H1 (cell line): ENCODE measurements at regions not wholly inside any gene's neighbourhood (a gene's known extent, or its start where the extent isn't known, plus 50 kb on each side); places are given as distances from the start of the nearest gene placed in this dataset.

Experiments
- CEBPB ChIP-seq: IDR thresholded peaks from 2 replicates; pipeline ENCODE4 v1.6.1; 2012; ENCODE audit warnings: low read depth, low read length
- EZH2 ChIP-seq: fragments of 200-600 bp; sonication (generic); IDR thresholded peaks from 2 replicates; pipeline ENCODE4 v1.7.1; 2012; ENCODE audit warnings: low read depth, mild to moderate bottlenecking, moderate library complexity, low read length, inconsistent platforms; ENCODE audit not compliant: severe bottlenecking
- GABPA ChIP-seq: IDR thresholded peaks from 2 replicates; pipeline ENCODE4 v1.6.1; 2011; ENCODE audit warnings: mild to moderate bottlenecking, low read length, moderate library complexity, borderline replicate concordance; ENCODE audit not compliant: insufficient read depth
- JUND ChIP-seq: IDR thresholded peaks from 2 replicates; pipeline ENCODE4 v1.6.1; 2011; ENCODE audit warnings: mild to moderate bottlenecking, improper control_type of control experiment, low read length
- KDM1A ChIP-seq: fragments of 200-600, 300-600 bp; sonication (generic); IDR thresholded peaks from 2 replicates; pipeline ENCODE4 v1.7.1; 2016; ENCODE audit warnings: mild to moderate bottlenecking, low read length, borderline replicate concordance
- POLR2A ChIP-seq, 2 experiments: IDR thresholded peaks; 1 replicate in 1 of 2; 2 replicates in 1 of 2; pipeline ENCODE4 v1.6.1; 2011; ENCODE audit warnings: low read depth in 2 of 2, low read length in 2 of 2, mild to moderate bottlenecking in 2 of 2; ENCODE audit errors: control extremely low read depth in 1 of 2
- RBBP5 ChIP-seq: IDR thresholded peaks from 2 replicates; pipeline ENCODE4 v1.7.1; 2012; ENCODE audit warnings: low read depth, mild to moderate bottlenecking, inconsistent platforms, low read length, moderate library complexity, borderline replicate concordance
- SIN3A ChIP-seq, 2 experiments: IDR thresholded peaks in 1 of 2; conservative IDR thresholded peaks in 1 of 2; 2 replicates each; pipeline ENCODE4 v1.6.1; 2011 to 2012; ENCODE audit warnings: low read length in 2 of 2, improper control_type of control experiment in 1 of 2, low read depth in 1 of 2, mild to moderate bottlenecking in 1 of 2
- TAF1 ChIP-seq: IDR thresholded peaks from 2 replicates; pipeline ENCODE4 v1.6.1; 2011; ENCODE audit warnings: mild to moderate bottlenecking, low read depth, low read length
- TBP ChIP-seq: IDR thresholded peaks from 2 replicates; pipeline ENCODE4 v1.6.1; 2011; ENCODE audit warnings: low read depth, low read length, improper control_type of control experiment
- YY1 ChIP-seq: IDR thresholded peaks from 2 replicates; pipeline ENCODE4 v1.6.1; 2011; ENCODE audit warnings: low read depth, mild to moderate bottlenecking, low read length
- TF ChIP-seq, protein P1 (sequence below), 3 experiments: IDR thresholded peaks; 1 replicate in 2 of 3; 2 replicates in 1 of 3; pipeline versions ENCODE4 v1.5.1 to v1.6.1; 2011; ENCODE audit warnings: low read length in 3 of 3, mild to moderate bottlenecking in 3 of 3, inconsistent platforms in 2 of 3, low read depth in 1 of 3, moderate library complexity in 1 of 3; ENCODE audit not compliant: insufficient read depth in 1 of 3; ENCODE audit errors: control extremely low read depth in 1 of 3
- TF ChIP-seq, protein P2 (sequence below): IDR thresholded peaks from 2 replicates; pipeline ENCODE4 v1.6.1; 2011; ENCODE audit warnings: low read depth, mild to moderate bottlenecking, low read length; ENCODE audit not compliant: insufficient read depth
- TF ChIP-seq, protein P3 (sequence below): IDR thresholded peaks from 2 replicates; pipeline ENCODE4 v1.6.1; 2011; ENCODE audit warnings: low read length, improper control_type of control experiment

DNA sequence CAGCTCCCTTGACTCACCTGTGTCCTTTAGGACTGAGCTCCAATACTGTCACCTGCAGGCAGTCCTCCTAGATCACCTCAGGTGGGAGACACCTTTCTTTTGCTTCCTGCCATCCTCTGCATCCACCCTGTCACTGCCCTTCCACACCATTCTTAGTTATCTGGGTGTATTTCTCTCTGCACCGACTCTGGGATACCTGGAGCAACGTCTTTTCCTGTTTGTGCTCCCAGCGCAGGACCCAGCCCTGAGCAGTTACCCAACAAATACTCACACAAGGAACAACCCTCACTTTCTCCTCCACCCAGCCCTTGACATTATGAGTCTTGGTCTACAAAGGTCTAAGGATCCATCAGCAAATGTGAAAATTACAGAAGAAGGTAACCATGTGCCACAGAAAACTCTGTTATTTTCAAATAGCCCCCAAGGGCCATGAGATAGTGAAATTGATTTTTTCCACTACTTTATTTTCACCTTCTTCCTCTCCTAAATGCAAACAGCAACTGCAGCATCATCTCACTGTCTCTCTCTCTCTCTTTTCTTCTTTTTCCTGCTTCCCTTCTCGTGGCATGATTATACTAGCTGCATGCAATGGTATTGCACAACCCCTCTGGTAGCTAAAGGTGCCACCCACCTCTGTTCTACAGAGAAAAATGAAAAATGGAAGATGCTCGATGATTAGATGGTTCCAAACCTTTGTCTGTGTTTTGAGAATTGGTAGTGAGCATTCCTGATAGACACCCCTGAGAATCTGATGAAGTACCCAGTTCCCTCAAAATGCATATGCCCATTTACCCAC, 89.0 kb downstream of the MIS18A start:
- TF ChIP-seq CEBPB (no peak; the same call in 1 of the 2 replicates), GABPA (no peak), SIN3A (conservative IDR thresholded peaks at IDR 0.05 in 1 of 2, IDR thresholded peaks at IDR 0.05 in 1 of 2; ENCODE audit: low read depth in 1 of 2, low read length in 2 of 2) (no peak), KDM1A (no peak), TAF1 (no peak), YY1 (no peak), POLR2A (IDR thresholded peaks at IDR 0.05; ENCODE audit: control extremely low read depth in 1 of 2, low read depth in 2 of 2, low read length in 2 of 2) (no peak), JUND (no peak), TBP (no peak), EZH2 (no peak), RBBP5 (no peak)
- TF ChIP-seq, protein P1, sequence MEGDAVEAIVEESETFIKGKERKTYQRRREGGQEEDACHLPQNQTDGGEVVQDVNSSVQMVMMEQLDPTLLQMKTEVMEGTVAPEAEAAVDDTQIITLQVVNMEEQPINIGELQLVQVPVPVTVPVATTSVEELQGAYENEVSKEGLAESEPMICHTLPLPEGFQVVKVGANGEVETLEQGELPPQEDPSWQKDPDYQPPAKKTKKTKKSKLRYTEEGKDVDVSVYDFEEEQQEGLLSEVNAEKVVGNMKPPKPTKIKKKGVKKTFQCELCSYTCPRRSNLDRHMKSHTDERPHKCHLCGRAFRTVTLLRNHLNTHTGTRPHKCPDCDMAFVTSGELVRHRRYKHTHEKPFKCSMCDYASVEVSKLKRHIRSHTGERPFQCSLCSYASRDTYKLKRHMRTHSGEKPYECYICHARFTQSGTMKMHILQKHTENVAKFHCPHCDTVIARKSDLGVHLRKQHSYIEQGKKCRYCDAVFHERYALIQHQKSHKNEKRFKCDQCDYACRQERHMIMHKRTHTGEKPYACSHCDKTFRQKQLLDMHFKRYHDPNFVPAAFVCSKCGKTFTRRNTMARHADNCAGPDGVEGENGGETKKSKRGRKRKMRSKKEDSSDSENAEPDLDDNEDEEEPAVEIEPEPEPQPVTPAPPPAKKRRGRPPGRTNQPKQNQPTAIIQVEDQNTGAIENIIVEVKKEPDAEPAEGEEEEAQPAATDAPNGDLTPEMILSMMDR (IDR thresholded peaks at IDR 0.05; ENCODE audit: control extremely low read depth in 1 of 3, insufficient read depth in 1 of 3, low read depth in 1 of 3, low read length in 3 of 3), result no peak
- TF ChIP-seq, protein P2, sequence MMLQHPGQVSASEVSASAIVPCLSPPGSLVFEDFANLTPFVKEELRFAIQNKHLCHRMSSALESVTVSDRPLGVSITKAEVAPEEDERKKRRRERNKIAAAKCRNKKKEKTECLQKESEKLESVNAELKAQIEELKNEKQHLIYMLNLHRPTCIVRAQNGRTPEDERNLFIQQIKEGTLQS, result no peak
- TF ChIP-seq, protein P3, sequence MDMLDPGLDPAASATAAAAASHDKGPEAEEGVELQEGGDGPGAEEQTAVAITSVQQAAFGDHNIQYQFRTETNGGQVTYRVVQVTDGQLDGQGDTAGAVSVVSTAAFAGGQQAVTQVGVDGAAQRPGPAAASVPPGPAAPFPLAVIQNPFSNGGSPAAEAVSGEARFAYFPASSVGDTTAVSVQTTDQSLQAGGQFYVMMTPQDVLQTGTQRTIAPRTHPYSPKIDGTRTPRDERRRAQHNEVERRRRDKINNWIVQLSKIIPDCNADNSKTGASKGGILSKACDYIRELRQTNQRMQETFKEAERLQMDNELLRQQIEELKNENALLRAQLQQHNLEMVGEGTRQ, result no peak
